Heart left ventricle (tissue), 16 donors: ENCODE measurements at regions not wholly inside any gene's neighbourhood (a gene's known extent, or its start where the extent isn't known, plus 50 kb on each side); places are given as distances from the start of the nearest gene placed in this dataset.

Source experiments
- ATAC-seq, 4 donors: fragments of 200-7000 bp; cut with Tn5 transposase; one replicate each; pipeline ENCODE4 v1.9.1; 2020 to 2022; ENCODE audit warnings: moderate library complexity in 4 of 4, mild to moderate bottlenecking in 3 of 4, moderate number of reproducible peaks in 1 of 4
- DNase-seq, 5 donors: peaks; one replicate each; pipeline ENCODE4 v3.0.0-alpha.2; 2020
- H3K27ac ChIP-seq, 12 donors: fragments of 200-600 bp; sonication (generic) in 4 of 12; one replicate each; pipeline versions ENCODE4 v1.5.0 to v1.8.0; 2016 to 2022; ENCODE audit warnings: mild to moderate bottlenecking in 2 of 12
- H3K27me3 ChIP-seq, 9 donors: fragments of 200-600 bp; sonication (generic) in 2 of 9; one replicate each; pipeline versions ENCODE4 v1.5.1 to v1.8.0; 2016 to 2022; ENCODE audit warnings: mild to moderate bottlenecking in 3 of 9
- H3K36me3 ChIP-seq, 9 donors: fragments of 200-600 bp; sonication (generic) in 2 of 9; one replicate each; pipeline versions ENCODE4 v1.5.0 to v1.8.0; 2018 to 2022; ENCODE audit warnings: mild to moderate bottlenecking in 2 of 9
- H3K4me1 ChIP-seq, 12 donors: fragments of 200-600 bp; sonication (generic) in 4 of 12; one replicate each; pipeline versions ENCODE4 v1.5.0 to v1.8.0; 2016 to 2022; ENCODE audit warnings: mild to moderate bottlenecking in 3 of 12
- H3K4me3 ChIP-seq, 12 donors: fragments of 200-600 bp; sonication (generic) in 4 of 12; one replicate each; pipeline versions ENCODE4 v1.5.0 to v1.8.0; 2017 to 2022; ENCODE audit warnings: mild to moderate bottlenecking in 9 of 12, moderate library complexity in 4 of 12
- H3K9me3 ChIP-seq, 12 donors: fragments of 200-600 bp; sonication (generic) in 4 of 12; one replicate each; pipeline versions ENCODE4 v1.5.0 to v1.8.0; 2016 to 2022; ENCODE audit warnings: mild to moderate bottlenecking in 1 of 12
- CTCF ChIP-seq, 12 donors: fragments of 200-600 bp; sonication (generic) in 4 of 12; IDR thresholded peaks; one replicate each; pipeline versions ENCODE4 v1.5.0 to v1.8.0; 2018 to 2022; ENCODE audit warnings: antibody characterized with exemption in 12 of 12, mild to moderate bottlenecking in 5 of 12
- POLR2A ChIP-seq, 2 donors: fragments of 450-650 bp; IDR thresholded peaks; one replicate each; pipeline ENCODE4 v1.6.1; 2017; ENCODE audit warnings: antibody characterized with exemption in 2 of 2, mild to moderate bottlenecking in 2 of 2, moderate library complexity in 2 of 2
- WGBS, 4 donors: extraction: QIAGEN DNeasy Blood & Tissue Kit in 2 of 4; methylation state at CpG; one replicate each; pipeline versions ENCODE4 v1.1.5 to v1.1.7; 2013 to 2018; 5-methylcytosine and 5-hydroxymethylcytosine counted together
- intact Hi-C, 10 donors: fragments of 100-400 bp; cut with DNase I; formaldehyde crosslinking; loops; one replicate each; pipeline versions ENCODE4 v1.11.1 to v1.14.2; 2022
- donor health status: ischemic (EF 13 %, LVEDD 7.1; RV severe dilation, severe dysfunction).
- donor health status: healthy with polysubstance abuse.
- donor health status: DM: no; HTN: yes; CAD: no.
- donor health status: DM: no; HTN: no; CAD: no.
- donor health status: ischemic (EF 25% LVEDD 6.9; RV normal size, moderate dysfunction).
- donor health status: ischemic (EF 25% LVEDD 5.7; RV mildly dilated, moderate dysfunction).
- donor health status: healthy.
- donor health status: DM: yes; HTN: yes; CAD: no.
- donor health status: ischemic (EF 35%, LVEDD 5.7; RV mildly dilated, moderate dysfunction).
- donor health status: nonischemic (EF 11% LVEDD 7.7; RV severe dilation, severe dysfunction).
- donor health status: DM: yes; HTN: yes; CAD: no.
- donor health status: PGD.
- donor health status: ischemic (EF 29% LVEDD 5.4; RV normal size, mild dysfunction).
- donor health status: nonischemic (EF 23%, LVEDD 6.1; RV moderate dilation, normal function).

DNA sequence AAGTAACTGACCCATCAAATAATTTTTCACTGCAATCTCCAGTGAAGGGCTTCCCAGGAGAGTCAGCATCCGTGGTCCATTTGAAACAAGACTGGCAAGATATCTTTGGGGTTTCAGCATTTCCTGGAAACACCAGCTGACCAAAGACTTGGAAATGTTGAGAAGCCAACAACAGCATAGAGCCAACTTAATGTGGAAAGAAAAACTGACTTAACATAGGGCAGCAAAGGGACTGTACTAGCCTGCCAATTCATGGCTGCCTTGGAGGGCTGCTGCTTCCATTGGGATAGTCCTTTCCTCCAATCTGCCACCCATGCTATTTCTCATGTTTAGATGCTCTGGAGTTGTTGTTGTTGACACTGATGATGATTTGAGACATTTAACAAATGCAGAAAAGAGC, 76.5 kb upstream of the SPDL1 start:
- no peaks in the 10 kb centered on the region for H3K4me1 ChIP-seq
- no peak overlapping the region for H3K27ac ChIP-seq
- DNase-seq = no peak
- ATAC-seq = no peak
- no peak for TF ChIP-seq POLR2A (IDR thresholded peaks at IDR 0.05)
- no peaks in the 10 kb centered on the region for H3K9me3 ChIP-seq
- no peaks in the 10 kb centered on the region for H3K27me3 ChIP-seq
- intact Hi-C loops = no loop called here
- no peak overlapping the region for H3K4me3 ChIP-seq
- 29 to 58% (median 45%) methylated on average over 1 of the region's 1 CpG for WGBS, 4 donors
- no peaks in the 10 kb centered on the region for H3K36me3 ChIP-seq

DNA sequence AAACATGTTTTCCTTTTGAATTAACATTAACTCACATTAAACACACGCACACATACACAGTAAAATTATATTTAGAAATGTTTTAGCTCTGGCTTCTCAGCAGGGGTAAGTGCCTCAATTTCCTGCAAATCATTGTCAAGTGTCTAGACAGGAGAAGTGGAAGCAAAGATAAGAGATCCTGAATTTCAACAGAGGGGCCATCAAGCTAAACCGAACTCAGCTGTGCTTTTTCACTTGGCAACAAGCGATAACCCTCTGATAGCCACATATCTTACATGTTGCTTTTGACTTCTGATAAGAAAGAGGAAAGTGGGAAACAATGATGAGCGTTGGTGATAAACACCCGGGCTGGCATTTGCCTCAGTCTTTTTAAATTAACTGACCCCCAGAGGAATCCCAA, 79.7 kb upstream of the SPDL1 start:
- DNase-seq (no peak), ATAC-seq (no peak)
- Histone ChIP-seq H3K36me3 (no peaks in the 10 kb centered on the region), H3K4me3 (no peak overlapping the region), H3K27me3 (no peaks in the 10 kb centered on the region), H3K4me1 (no peaks in the 10 kb centered on the region), H3K27ac (no peak overlapping the region), H3K9me3 (no peaks in the 10 kb centered on the region)
- intact Hi-C loops = no loop called here
- TF ChIP-seq POLR2A (IDR thresholded peaks at IDR 0.05) (no peak), CTCF (IDR thresholded peaks at IDR 0.05) (no peak)
- 13 to 23% (median 14%) methylated on average over 5 of the region's 5 CpGs for whole genome bisulfite sequencing, 4 donors

DNA sequence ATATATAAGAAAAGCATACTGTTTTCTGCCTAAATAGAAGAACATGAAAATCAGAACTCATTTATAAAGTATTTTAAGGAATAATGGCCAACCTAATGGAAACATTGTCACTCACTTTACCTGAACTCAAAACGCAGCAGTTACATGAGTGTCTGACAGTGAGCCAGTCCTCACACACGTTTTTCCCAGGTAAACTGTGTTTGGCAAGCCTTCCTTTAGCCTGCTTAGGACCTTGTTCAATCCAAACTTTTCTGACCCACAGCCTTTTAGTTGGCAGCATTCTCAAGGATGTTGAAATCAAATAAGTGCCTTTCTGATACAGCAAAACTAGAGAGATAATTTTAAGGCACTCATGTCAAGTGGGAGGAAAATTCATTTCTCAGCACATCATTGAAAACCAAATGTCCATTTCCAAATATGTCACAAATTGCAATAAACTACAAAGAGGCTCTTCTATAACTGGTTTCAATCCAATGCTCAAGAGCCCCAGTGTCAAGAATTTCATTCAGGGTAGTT, 83.5 kb upstream of the SPDL1 start:
- Histone ChIP-seq H3K9me3 (no peaks in the 10 kb centered on the region), H3K36me3 (no peaks in the 10 kb centered on the region), H3K4me1 (no peaks in the 10 kb centered on the region), H3K4me3 (no peak overlapping the region), H3K27ac (no peak overlapping the region), H3K27me3 (peaks cover 0 to 8% (median 0%) of the 10 kb centered on the region in 9 donors)
- intact Hi-C loops = no loop called here
- TF ChIP-seq POLR2A (IDR thresholded peaks at IDR 0.05) (no peak), CTCF (IDR thresholded peaks at IDR 0.05) (no peak)
- DNase-seq (no peak), ATAC-seq (no peak)
- 62 to 70% (median 67%) methylated on average over 2 of the region's 2 CpGs for WGBS, 4 donors

DNA sequence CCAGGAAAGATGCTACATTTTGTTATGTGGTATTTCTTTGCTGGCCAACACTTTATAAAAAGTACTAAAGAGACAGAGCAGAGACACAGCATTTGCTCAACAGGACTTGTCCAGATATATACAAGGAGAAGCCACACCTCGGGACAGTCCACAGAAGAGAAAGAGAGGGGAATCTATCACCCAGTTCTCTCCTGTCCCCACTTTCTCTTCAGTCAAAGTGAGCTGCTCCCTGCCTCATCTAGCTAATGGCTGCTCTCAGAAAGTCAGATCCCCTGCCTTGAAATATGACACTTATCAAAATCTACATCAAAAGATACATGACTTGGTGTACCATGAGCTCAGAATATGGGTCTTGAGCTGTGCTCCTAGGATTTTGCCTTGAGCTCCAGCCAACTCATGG, 86.7 kb upstream of the SPDL1 start:
- Histone ChIP-seq H3K4me1 (no peaks in the 10 kb centered on the region), H3K36me3 (no peaks in the 10 kb centered on the region), H3K27me3 (peaks cover 0 to 8% (median 0%) of the 10 kb centered on the region in 9 donors), H3K9me3 (no peaks in the 10 kb centered on the region), H3K4me3 (no peak overlapping the region), H3K27ac (no peak overlapping the region)
- intact Hi-C loops = no loop called here
- DNase-seq = no peak
- TF ChIP-seq POLR2A (IDR thresholded peaks at IDR 0.05) (no peak), CTCF (IDR thresholded peaks at IDR 0.05) (no peak)
- WGBS, 4 donors = 44 to 73% (median 67%) methylated on average over 1 of the region's 1 CpG
- no peak for ATAC-seq

- H3K4me1 ChIP-seq = no peaks in the 10 kb centered on the region
- no peaks in the 10 kb centered on the region for H3K36me3 ChIP-seq
- no peak overlapping the region for H3K4me3 ChIP-seq
- no peak for ATAC-seq
- no peaks in the 10 kb centered on the region for H3K9me3 ChIP-seq
- intact Hi-C loops = no loop called here
- H3K27ac ChIP-seq = no peak overlapping the region
- TF ChIP-seq POLR2A (IDR thresholded peaks at IDR 0.05) (no peak), CTCF (IDR thresholded peaks at IDR 0.05) (no peak)
- WGBS, 4 donors = 66 to 74% (median 69%) methylated on average over 4 of the region's 4 CpGs
- DNase-seq = no peak
- H3K27me3 ChIP-seq = peaks cover 0 to 8% (median 0%) of the 10 kb centered on the region in 9 donors
Measured at GRCh38 chr5:169494941-169495548, 88.5 kb upstream of the SPDL1 start.
